SK-N-SH (cell line): ENCODE measurements at regions not wholly inside any gene's neighbourhood (a gene's known extent, or its start where the extent isn't known, plus 50 kb on each side); places are given as distances from the start of the nearest gene placed in this dataset.

Experiments
- CTCF ChIA-PET: fragments of 300-600, 350-600 bp; formaldehyde crosslinking; extraction: SDS; loops from one replicate; lab custom pipeline; 2021; lab: Yijun Ruan, JAX
- POLR2A ChIA-PET: fragments of 350-600 bp; sonication (Branson Sonifier 250); formaldehyde crosslinking; extraction: SDS; loops from one replicate; lab custom pipeline; 2020; ENCODE audit warnings: antibody characterized with exemption, inconsistent platforms; lab: Yijun Ruan, JAX
- DNase-seq: peaks from one replicate; pipeline ENCODE4 v3.0.0; 2012
- H2AFZ ChIP-seq: fragments of 200-600 bp; sonication (generic); 2 replicates; pipeline ENCODE4 v1.8.1; 2016; ENCODE audit warnings: antibody characterized with exemption, mild to moderate bottlenecking, low read depth
- H3F3A ChIP-seq: fragments of 200-600 bp; sonication (generic); replicated peaks from 2 replicates; pipeline ENCODE3; 2016; ENCODE audit warnings: antibody characterized with exemption, mild to moderate bottlenecking; ENCODE audit not compliant: insufficient read depth
- H3K27ac ChIP-seq, 2 experiments: fragments of 200-500 bp in 1 of 2; fragments of 200-600 bp in 1 of 2; sonication (Bioruptor generic) in 1 of 2; sonication (generic), shearing (Covaris generic) in 1 of 2; 2 replicates each; pipeline versions ENCODE4 v1.5.1 to v1.6.1; 2014 to 2016; ENCODE audit warnings: low read depth in 2 of 2, inconsistent platforms in 1 of 2, low read length in 1 of 2, mild to moderate bottlenecking in 1 of 2, mixed read lengths in 1 of 2
- H3K27me3 ChIP-seq: fragments of 200-600 bp; sonication (generic), shearing (Covaris generic); 2 replicates; pipeline ENCODE4 v1.6.1; 2016; ENCODE audit warnings: mixed run types; ENCODE audit not compliant: insufficient read depth
- H3K36me3 ChIP-seq, 2 experiments: fragments of 200-500 bp in 1 of 2; fragments of 200-600 bp in 1 of 2; sonication (Bioruptor generic) in 1 of 2; sonication (generic) in 1 of 2; replicated peaks in 1 of 2; 2 replicates each; pipeline versions ENCODE3 to v1.5.1; 2014 to 2016; ENCODE audit warnings: low read length in 1 of 2, mild to moderate bottlenecking in 1 of 2; ENCODE audit not compliant: insufficient read depth in 2 of 2, control insufficient read depth in 1 of 2
- H3K4me1 ChIP-seq, 2 experiments: fragments of 200-500 bp in 1 of 2; fragments of 200-600 bp in 1 of 2; sonication (Bioruptor generic) in 1 of 2; sonication (generic), shearing (Covaris generic) in 1 of 2; 2 replicates each; pipeline versions ENCODE4 v1.5.1 to v1.6.1; 2014 to 2016; ENCODE audit warnings: low read depth in 1 of 2, low read length in 1 of 2, mixed run types in 1 of 2; ENCODE audit not compliant: insufficient read depth in 2 of 2, control insufficient read depth in 1 of 2
- H3K4me2 ChIP-seq: fragments of 200-600 bp; sonication (generic), shearing (Covaris generic); 2 replicates; pipeline ENCODE4 v1.6.1; 2017; ENCODE audit warnings: mixed run types
- H3K4me3 ChIP-seq, 2 experiments: fragments of 200-500 bp in 1 of 2; fragments of 200-600 bp in 1 of 2; sonication (Bioruptor generic) in 1 of 2; sonication (generic), shearing (Covaris generic) in 1 of 2; 2 replicates each; pipeline versions ENCODE4 v1.5.1 to v1.8.1; 2014 to 2016; ENCODE audit warnings: low read depth in 2 of 2, inconsistent platforms in 1 of 2, low read length in 1 of 2, mild to moderate bottlenecking in 1 of 2, mixed read lengths in 1 of 2, moderate library complexity in 1 of 2
- H3K79me2 ChIP-seq: fragments of 200-600 bp; sonication (generic); 2 replicates; pipeline ENCODE4 v1.8.1; 2017; ENCODE audit warnings: mild to moderate bottlenecking; ENCODE audit not compliant: insufficient read depth
- H3K9ac ChIP-seq: fragments of 200-600 bp; sonication (generic); 2 replicates; pipeline ENCODE4 v1.6.1; 2017; ENCODE audit warnings: mixed run types
- H3K9me2 ChIP-seq: fragments of 200-600 bp; sonication (generic); 2 replicates; pipeline ENCODE4 v1.6.1; 2017; ENCODE audit warnings: mixed run types
- H3K9me3 ChIP-seq: fragments of 200-600 bp; sonication (generic); 2 replicates; pipeline ENCODE4 v1.6.1; 2017; ENCODE audit warnings: mixed run types, mild to moderate bottlenecking, moderate library complexity
- H4K20me1 ChIP-seq: fragments of 200-600 bp; sonication (generic); 2 replicates; pipeline ENCODE4 v1.6.1; 2017; ENCODE audit warnings: mild to moderate bottlenecking, mixed run types; ENCODE audit not compliant: insufficient read depth
- EZH2phosphoT487 ChIP-seq: fragments of 200-600 bp; sonication (generic); IDR thresholded peaks from 2 replicates; pipeline ENCODE4 v1.6.1; 2017; ENCODE audit warnings: low read depth, mixed run types, mild to moderate bottlenecking, antibody characterized with exemption, moderate library complexity, borderline replicate concordance
- FOSL2 ChIP-seq: IDR thresholded peaks from 2 replicates; pipeline ENCODE4 v1.4.0; 2012; ENCODE audit warnings: low read depth, mild to moderate bottlenecking, moderate library complexity, borderline replicate concordance
- FOXJ3 ChIP-seq: sonication (generic); formaldehyde crosslinking; IDR thresholded peaks from 2 replicates; pipeline ENCODE4 v1.5.1; 2020; ENCODE audit warnings: mild to moderate bottlenecking, missing genetic modification reagents
- GATA2 ChIP-seq: sonication (generic); formaldehyde crosslinking; IDR thresholded peaks from 2 replicates; pipeline ENCODE4 v1.5.0; 2020; ENCODE audit warnings: mild to moderate bottlenecking, missing genetic modification reagents
- JUND ChIP-seq: IDR thresholded peaks from 2 replicates; pipeline ENCODE4 v1.4.0; 2012
- MXI1 ChIP-seq: IDR thresholded peaks from 2 replicates; pipeline ENCODE4 v1.6.1; 2012; ENCODE audit warnings: mild to moderate bottlenecking, low read depth, low read length, improper control_type of control experiment
- NRF1 ChIP-seq: IDR thresholded peaks from 2 replicates; pipeline ENCODE4 v1.6.1; 2012; ENCODE audit warnings: low read depth, mild to moderate bottlenecking, low read length
- PBX3 ChIP-seq: IDR thresholded peaks from 2 replicates; pipeline ENCODE4; 2012
- RFX5 ChIP-seq: IDR thresholded peaks from 2 replicates; pipeline ENCODE4 v1.6.1; 2012; ENCODE audit warnings: mild to moderate bottlenecking, improper control_type of control experiment, low read length
- SMC3 ChIP-seq: IDR thresholded peaks from 2 replicates; pipeline ENCODE4 v1.6.1; 2012; ENCODE audit warnings: low read depth, low read length, improper control_type of control experiment
- TEAD4 ChIP-seq: IDR thresholded peaks from 2 replicates; pipeline ENCODE4 v1.4.0; 2012; ENCODE audit warnings: mild to moderate bottlenecking, borderline replicate concordance; ENCODE audit not compliant: insufficient read depth
- WGBS: methylation state at CpG from one replicate; pipeline ENCODE4 v1.1.6; 2017; ENCODE audit warnings: low lambda C conversion rate; 5-methylcytosine and 5-hydroxymethylcytosine counted together
- TF ChIP-seq, protein P1 (sequence below): fragments of 150-350 bp; IDR thresholded peaks from 2 replicates; pipeline ENCODE4 v1.6.1; 2017; ENCODE audit warnings: antibody characterized with exemption, low read length, low read depth, borderline replicate concordance

DNA sequence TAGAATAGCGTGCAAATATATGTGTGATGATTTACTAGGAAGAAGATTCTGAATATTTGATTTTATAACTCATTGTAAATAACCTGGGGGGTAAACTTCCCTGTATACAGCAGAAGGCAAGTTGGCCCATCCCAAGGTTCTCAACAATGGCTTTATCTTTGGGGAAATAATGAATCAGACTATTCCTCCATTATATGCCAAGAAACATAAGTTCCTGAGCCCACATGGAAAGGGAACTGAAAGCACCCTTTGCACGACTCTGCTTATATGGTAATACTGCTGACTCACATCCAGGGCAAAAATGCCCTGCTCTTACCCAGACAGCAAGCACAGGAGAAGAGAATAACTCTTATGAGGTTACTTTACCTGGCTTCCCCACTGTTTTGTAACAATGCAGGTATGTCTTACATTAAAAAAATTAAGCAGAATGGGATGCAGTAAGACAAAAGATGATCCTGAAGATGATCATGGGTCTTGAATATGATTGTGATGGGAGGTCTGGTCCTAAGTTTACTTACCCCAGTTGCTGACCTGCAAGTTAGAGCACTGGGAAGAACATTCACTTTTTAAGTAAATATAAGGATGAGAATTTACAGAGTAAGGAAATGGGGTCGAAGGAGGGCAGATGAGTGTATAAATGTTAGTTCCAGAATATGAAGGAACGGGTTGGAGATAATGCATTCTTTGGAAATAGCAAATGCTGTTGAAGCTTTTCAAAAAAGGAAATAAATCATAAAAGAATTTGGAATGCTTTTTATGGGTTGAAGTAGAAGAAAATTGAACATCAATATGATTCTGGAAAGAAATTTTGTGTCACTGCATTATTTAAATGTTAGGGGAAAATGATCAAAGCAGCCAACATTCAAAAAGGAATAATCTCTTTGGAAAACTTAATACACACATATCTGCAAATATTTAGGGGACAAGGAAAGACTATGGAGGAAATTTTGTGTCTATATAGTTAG is 428.4 kb upstream of the MPDZ start:
- POLR2A ChIA-PET, result no interaction called here
- Histone ChIP-seq H3K9me2 (no peaks in the 10 kb centered on the region), H3K9ac (no peak overlapping the region), H3K9me3 (no peaks in the 10 kb centered on the region), H3K79me2 (no peaks in the 10 kb centered on the region), H3K36me3 (no peaks in the 10 kb centered on the region), H3F3A (no peaks in the 10 kb centered on the region), H4K20me1 (no peaks in the 10 kb centered on the region), H3K27me3 (no peaks in the 10 kb centered on the region), H3K4me2 (no peak overlapping the region), H3K4me1 (no peaks in the 10 kb centered on the region; a peak in 2 of 4 replicates), H3K27ac (no peak overlapping the region), H3K4me3 (no peak overlapping the region), H2AFZ (no peak overlapping the region)
- WGBS, result 73% methylated on average over 4 of the region's 4 CpGs
- no peak for DNase-seq
- TF ChIP-seq SMC3 (no peak), MXI1 (no peak), FOSL2 (no peak), NRF1 (no peak)
- TF ChIP-seq, protein P1, sequence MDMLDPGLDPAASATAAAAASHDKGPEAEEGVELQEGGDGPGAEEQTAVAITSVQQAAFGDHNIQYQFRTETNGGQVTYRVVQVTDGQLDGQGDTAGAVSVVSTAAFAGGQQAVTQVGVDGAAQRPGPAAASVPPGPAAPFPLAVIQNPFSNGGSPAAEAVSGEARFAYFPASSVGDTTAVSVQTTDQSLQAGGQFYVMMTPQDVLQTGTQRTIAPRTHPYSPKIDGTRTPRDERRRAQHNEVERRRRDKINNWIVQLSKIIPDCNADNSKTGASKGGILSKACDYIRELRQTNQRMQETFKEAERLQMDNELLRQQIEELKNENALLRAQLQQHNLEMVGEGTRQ, result no peak
- CTCF ChIA-PET, result no interaction called here

DNA sequence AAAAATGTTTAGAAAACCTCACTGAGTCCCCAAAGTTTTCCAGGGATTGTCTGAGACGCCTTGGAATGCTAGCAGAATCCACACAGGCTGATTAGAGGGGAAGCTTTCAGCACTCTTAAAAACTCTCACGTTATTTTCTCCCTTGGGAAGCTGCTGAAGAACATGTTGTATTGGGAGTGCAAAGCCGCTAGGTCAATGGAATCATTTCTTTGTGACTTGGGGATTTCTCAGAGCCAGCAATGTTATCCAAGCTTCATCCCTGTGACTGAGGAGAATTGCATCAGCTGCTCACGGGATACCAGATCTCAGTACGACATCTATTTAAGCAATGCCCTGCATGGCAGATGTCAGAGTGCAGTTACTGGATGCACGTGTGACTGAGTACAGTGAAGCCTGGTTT is 426.4 kb upstream of the MPDZ start:
- Histone ChIP-seq H3K4me3 (no peak overlapping the region), H3K4me1 (no peaks in the 10 kb centered on the region; a peak in 2 of 4 replicates), H3K9me2 (no peaks in the 10 kb centered on the region), H3K9me3 (no peaks in the 10 kb centered on the region), H3K36me3 (no peaks in the 10 kb centered on the region), H3K27ac (no peak overlapping the region), H3K9ac (no peak overlapping the region), H3K4me2 (no peak overlapping the region), H4K20me1 (no peaks in the 10 kb centered on the region), H3K27me3 (no peaks in the 10 kb centered on the region), H3K79me2 (no peaks in the 10 kb centered on the region), H3F3A (no peaks in the 10 kb centered on the region), H2AFZ (no peak overlapping the region)
- POLR2A ChIA-PET, result no interaction called here
- peak; percentile 1 for DNase-seq
- WGBS, result 50% methylated on average over 6 of the region's 6 CpGs
- CTCF ChIA-PET, result interaction anchor here (1.1 to 1.9 kb wide), 2 partner anchors 8 to 672 kb away, joined by 3 to 5 read pairs; no protein-coding TSS in a partner anchor
- TF ChIP-seq FOXJ3 (no peak), RFX5 (no peak), TEAD4 (no peak), MXI1 (peak; percentile 41; the same call in 1 of the 2 replicates), GATA2 (CRISPR knock-in tag) (peak; percentile 26; the same call in 1 of the 2 replicates), JUND (no peak), EZH2phosphoT487 (no peak), PBX3 (no peak)
